ENCODE measurements at regions not wholly inside any gene's neighbourhood (a gene's known extent, or its start where the extent isn't known, plus 50 kb on each side); places are given as distances from the start of the nearest gene placed in this dataset.

GRCh38 chr12:25025260-25025659, 76.4 kb upstream of the BCAT1 start:
- TF ChIP-seq, protein P1, sequence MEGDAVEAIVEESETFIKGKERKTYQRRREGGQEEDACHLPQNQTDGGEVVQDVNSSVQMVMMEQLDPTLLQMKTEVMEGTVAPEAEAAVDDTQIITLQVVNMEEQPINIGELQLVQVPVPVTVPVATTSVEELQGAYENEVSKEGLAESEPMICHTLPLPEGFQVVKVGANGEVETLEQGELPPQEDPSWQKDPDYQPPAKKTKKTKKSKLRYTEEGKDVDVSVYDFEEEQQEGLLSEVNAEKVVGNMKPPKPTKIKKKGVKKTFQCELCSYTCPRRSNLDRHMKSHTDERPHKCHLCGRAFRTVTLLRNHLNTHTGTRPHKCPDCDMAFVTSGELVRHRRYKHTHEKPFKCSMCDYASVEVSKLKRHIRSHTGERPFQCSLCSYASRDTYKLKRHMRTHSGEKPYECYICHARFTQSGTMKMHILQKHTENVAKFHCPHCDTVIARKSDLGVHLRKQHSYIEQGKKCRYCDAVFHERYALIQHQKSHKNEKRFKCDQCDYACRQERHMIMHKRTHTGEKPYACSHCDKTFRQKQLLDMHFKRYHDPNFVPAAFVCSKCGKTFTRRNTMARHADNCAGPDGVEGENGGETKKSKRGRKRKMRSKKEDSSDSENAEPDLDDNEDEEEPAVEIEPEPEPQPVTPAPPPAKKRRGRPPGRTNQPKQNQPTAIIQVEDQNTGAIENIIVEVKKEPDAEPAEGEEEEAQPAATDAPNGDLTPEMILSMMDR (IDR thresholded peaks at IDR 0.05; ENCODE audit: insufficient read depth, low read length), result no peak
- TF ChIP-seq GABPA (IDR thresholded peaks at IDR 0.05; ENCODE audit: low read depth) (no peak), REST (IDR thresholded peaks at IDR 0.05; ENCODE audit: insufficient replicate concordance, low read depth) (no peak), POLR2AphosphoS5 (IDR thresholded peaks at IDR 0.05; ENCODE audit: low read depth) (no peak), SPI1 (IDR thresholded peaks at IDR 0.05; ENCODE audit: borderline replicate concordance, low read depth) (no peak)

DNA sequence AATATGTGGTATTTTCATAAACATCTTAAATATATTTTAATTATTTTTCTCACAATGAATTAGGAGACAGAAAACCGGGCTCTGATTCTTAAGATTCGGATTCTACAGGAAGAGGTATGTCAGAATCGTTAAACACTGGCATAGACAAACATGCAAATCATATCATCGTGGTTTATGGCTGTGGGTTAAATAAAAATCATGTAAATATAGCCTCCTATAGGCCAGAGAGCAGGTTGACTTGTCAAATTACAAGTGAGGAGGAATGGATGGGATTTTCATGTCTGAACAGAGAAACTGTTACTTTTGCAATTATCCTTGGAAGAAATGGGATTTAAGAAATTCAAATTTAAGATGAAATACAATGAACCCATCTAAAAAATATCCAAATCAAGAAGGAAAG, 74.9 kb upstream of the BCAT1 start:
- H3K4me3 ChIP-seq (replicated peaks; ENCODE audit: insufficient read depth, low read length), result no peak overlapping the region
- TF ChIP-seq, protein P1 (IDR thresholded peaks at IDR 0.05; ENCODE audit: insufficient read depth, low read length), result no peak
- TF ChIP-seq POLR2AphosphoS5 (IDR thresholded peaks at IDR 0.05; ENCODE audit: low read depth), result no peak
- TF ChIP-seq SPI1 (IDR thresholded peaks at IDR 0.05; ENCODE audit: borderline replicate concordance, low read depth), result no peak
- TF ChIP-seq REST (IDR thresholded peaks at IDR 0.05; ENCODE audit: insufficient replicate concordance, low read depth), result no peak
- TF ChIP-seq GABPA (IDR thresholded peaks at IDR 0.05; ENCODE audit: low read depth), result no peak
- no peak for DNase-seq (ENCODE audit: low read depth in 1 of 2, low spot score in 1 of 2)
- H3K27ac ChIP-seq (replicated peaks), result no peak overlapping the region
- no peaks in the 10 kb centered on the region for H3K27me3 ChIP-seq (ENCODE audit: insufficient read depth, poor library complexity, severe bottlenecking)

More at GRCh38 chr12:25025260-25025659, 76.4 kb upstream of the BCAT1 start:
- no peak for DNase-seq (ENCODE audit: low read depth in 1 of 2, low spot score in 1 of 2)
- H3K27ac ChIP-seq (replicated peaks), result no peak overlapping the region
- no peak overlapping the region for H3K4me3 ChIP-seq (replicated peaks; ENCODE audit: insufficient read depth, low read length)
- no peaks in the 10 kb centered on the region for H3K27me3 ChIP-seq (ENCODE audit: insufficient read depth, poor library complexity, severe bottlenecking)

DNA sequence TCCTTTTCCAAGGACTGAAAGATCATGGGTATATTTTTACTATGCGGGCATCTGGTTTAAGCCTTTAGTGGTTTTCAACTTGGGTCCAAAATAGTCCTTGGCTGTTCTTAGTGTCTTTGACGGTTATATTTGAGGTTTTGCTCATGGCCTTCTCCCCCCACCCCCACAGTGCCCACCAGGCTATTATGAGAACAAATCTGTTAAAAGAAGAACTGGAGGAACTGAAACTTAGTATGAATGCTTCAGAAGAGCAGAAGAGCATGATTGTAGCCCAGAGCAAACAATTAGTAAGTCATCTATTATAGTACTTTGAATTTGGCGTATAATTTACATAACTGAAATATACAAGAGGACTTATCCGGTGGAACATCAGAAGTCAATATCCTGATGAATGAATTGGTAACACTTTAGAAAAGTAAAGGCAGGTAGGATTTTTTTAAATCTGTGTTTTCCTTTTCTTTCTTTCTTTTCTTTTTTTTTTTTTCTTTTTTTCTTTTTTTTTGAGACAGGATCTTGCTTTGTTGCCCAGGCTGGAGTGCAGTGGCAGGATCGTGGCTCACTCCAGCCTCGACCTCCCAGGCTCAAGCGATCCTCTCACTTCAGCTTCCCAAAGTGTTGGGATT, 71.8 kb upstream of the BCAT1 start:
- H3K4me3 ChIP-seq (replicated peaks; ENCODE audit: insufficient read depth, low read length), result no peak overlapping the region
- H3K27me3 ChIP-seq (ENCODE audit: insufficient read depth, poor library complexity, severe bottlenecking), result no peaks in the 10 kb centered on the region
- no peak overlapping the region for H3K27ac ChIP-seq (replicated peaks)
- no peak for TF ChIP-seq GABPA (IDR thresholded peaks at IDR 0.05; ENCODE audit: low read depth)
- TF ChIP-seq REST (IDR thresholded peaks at IDR 0.05; ENCODE audit: insufficient replicate concordance, low read depth), result no peak
- TF ChIP-seq, protein P1 (IDR thresholded peaks at IDR 0.05; ENCODE audit: insufficient read depth, low read length), result no peak
- TF ChIP-seq SPI1 (IDR thresholded peaks at IDR 0.05; ENCODE audit: borderline replicate concordance, low read depth), result no peak
- TF ChIP-seq POLR2AphosphoS5 (IDR thresholded peaks at IDR 0.05; ENCODE audit: low read depth), result no peak
- DNase-seq (ENCODE audit: low read depth in 1 of 2, low spot score in 1 of 2), result no peak

Measured in HL-60 (cell line).